ENCODE measurements at regions not wholly inside any gene's neighbourhood (a gene's known extent, or its start where the extent isn't known, plus 50 kb on each side); places are given as distances from the start of the nearest gene placed in this dataset.

DNA sequence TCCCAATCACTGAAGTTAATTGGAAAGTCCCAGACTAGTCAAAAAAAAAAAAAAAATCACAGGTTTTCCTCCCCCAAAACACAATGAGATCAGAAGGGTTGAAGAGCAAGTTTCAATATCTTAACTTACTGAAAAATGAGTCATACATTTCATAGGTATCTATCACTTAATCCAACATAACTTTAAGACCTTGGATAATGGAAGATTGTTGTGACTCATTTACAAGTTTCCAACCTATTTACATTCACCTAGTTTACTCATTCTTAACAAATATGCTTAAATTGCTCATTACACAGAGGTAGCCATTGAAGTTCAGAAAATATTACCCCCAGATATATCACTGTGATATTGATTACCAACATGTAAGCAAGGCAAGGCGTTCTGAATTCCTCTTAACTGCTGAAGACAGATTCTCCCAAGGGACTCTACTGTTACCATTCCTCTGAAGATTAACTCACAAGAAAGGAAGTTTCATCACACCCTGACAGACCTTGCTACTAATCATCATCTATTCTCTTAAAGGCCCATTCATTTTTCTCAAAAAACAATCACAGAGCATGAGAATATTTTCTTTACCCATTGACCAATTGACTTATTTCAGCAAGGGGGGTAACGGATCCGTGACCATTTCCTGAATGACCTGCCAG lies 563.8 kb downstream of the TLE1 start:
- TF ChIP-seq, protein P1, sequence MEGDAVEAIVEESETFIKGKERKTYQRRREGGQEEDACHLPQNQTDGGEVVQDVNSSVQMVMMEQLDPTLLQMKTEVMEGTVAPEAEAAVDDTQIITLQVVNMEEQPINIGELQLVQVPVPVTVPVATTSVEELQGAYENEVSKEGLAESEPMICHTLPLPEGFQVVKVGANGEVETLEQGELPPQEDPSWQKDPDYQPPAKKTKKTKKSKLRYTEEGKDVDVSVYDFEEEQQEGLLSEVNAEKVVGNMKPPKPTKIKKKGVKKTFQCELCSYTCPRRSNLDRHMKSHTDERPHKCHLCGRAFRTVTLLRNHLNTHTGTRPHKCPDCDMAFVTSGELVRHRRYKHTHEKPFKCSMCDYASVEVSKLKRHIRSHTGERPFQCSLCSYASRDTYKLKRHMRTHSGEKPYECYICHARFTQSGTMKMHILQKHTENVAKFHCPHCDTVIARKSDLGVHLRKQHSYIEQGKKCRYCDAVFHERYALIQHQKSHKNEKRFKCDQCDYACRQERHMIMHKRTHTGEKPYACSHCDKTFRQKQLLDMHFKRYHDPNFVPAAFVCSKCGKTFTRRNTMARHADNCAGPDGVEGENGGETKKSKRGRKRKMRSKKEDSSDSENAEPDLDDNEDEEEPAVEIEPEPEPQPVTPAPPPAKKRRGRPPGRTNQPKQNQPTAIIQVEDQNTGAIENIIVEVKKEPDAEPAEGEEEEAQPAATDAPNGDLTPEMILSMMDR (IDR thresholded peaks at IDR 0.05), result no peak
- TF ChIP-seq EZH2 (IDR thresholded peaks at IDR 0.05) (no peak), EZH2phosphoT487 (IDR thresholded peaks at IDR 0.05) (no peak)

Measured in neural progenitor cell (in vitro differentiated cells).